KBM-7 (cell line): ENCODE measurements at regions not wholly inside any gene's neighbourhood (a gene's known extent, or its start where the extent isn't known, plus 50 kb on each side); places are given as distances from the start of the nearest gene placed in this dataset.
"Not testable (repeated sequence)": the region's sequence is repeated elsewhere in the genome, so short reads cannot be mapped to it uniquely, and the experiment has no call there.

ENCODE experiments used
- DNase-seq: peaks from one replicate; pipeline ENCODE4 v3.0.0-alpha.2; 2015
- in situ Hi-C: fragments of 300-500 bp; cut with MboI; formaldehyde crosslinking; loops from 2 replicates; pipeline ENCODE4 v1.14.3; 2020; ENCODE audit warnings: low sequenced_read_pairs, low pct_unique_long_range_greater_than_20kb, mixed read lengths

DNA sequence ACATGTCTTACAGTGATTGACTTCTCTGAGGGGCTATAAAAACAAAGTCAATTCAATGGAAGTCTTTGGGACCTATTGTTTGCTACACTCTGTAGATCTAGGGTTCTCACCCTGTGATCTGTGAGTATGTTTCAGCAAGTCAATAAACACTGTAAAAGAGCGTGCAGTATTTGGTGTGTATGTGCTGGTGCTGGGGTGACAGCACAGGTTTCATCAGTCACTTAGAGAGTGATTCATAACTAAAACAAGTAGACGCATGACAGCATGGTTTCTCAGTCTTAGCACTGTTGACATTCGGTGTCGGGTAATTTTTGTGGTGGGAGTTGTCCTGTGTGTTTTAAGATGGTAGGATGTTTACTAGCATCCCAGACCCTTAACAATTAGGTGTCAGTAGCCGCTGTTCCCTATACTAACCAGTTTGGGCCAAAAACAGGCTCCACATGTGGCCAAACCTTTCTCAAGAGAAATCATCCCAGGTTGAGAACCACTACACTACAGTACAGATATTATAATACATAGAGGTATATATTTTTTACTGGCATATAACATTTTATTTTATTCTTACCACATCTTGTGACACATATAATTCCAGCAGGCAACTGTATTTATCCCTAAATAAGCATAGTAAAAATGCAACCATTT lies 411.8 kb downstream of the ARL4A start:
- in situ Hi-C loops: no loop called here
- DNase-seq: no peak

DNA sequence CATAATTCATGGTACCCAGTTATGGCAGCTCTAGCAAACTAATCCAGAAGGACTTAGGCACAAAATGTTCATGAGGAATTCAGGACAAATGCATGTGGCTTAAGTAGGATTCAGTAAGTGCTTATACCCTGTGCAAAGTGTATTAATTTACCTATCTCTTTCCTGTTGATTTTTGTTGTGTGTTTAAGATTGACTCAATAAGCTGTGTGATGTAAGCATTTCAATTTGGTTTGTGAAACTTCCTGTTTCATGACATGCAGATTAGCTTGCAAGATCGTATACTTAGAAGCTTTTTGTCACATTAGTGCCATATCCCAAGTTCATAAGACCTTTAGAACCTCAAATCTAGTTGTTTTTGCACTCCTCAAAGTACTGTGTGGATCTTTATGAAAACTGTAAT lies 416.7 kb downstream of the ARL4A start:
- peak; percentile 24 for DNase-seq
- in situ Hi-C loops: loop anchor here (25.0 kb wide), 1 partner anchor 417 kb away; the partner anchor contains the start of gene ARL4A

GRCh38 chr7:13105209-13105608 lies 417.8 kb downstream of the ARL4A start:
- in situ Hi-C loops: loop anchor here (25.0 kb wide), 1 partner anchor 418 kb away; the partner anchor contains the start of gene ARL4A
- no peak for DNase-seq

GRCh38 chr7:13106513-13106912 lies 419.1 kb downstream of the ARL4A start:
- no peak for DNase-seq
- in situ Hi-C loops: loop anchor here (25.0 kb wide), 1 partner anchor 419 kb away; the partner anchor contains the start of gene ARL4A

DNA sequence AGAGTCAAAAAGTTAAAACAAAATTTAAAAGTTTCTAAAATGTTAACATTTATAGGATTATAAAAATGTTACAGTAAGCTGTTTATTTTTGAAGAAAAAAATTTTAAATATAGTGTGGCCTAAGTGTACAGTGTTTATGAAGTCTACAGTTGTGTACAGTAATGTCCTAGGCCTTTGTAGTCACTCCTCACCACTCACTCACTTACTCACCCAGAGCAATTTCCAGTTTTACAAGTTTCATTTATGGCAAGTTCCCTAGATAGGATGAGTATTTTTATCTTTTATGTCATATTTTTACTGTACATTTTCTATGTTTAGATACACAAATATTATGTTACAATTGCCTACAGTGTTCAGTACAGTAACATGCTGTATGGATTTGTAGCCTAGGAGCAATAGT lies 419.9 kb downstream of the ARL4A start:
- DNase-seq: no peak
- in situ Hi-C loops: loop anchor here (25.0 kb wide), 1 partner anchor 420 kb away; the partner anchor contains the start of gene ARL4A

DNA sequence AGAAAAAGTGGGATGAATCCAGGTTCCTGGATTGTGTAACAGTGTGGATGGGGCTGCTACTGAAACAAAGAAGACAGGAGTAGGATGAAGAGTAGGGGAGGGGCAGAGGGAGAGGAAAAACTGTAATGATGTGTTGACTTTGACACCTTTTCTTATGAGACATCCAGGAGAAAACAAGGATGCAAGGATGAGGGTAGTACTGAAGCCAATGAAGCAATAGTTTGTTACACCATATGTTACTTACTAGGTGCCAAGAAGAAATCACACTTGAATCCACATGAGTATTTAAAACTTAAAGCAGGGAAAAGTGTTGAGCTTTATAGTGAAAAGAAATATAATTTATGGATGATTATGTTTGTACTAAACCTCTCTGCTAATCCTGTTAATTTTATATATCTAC lies 420.6 kb downstream of the ARL4A start:
- DNase-seq: no peak
- in situ Hi-C loops: loop anchor here (25.0 kb wide), 1 partner anchor 421 kb away; the partner anchor contains the start of gene ARL4A

DNA sequence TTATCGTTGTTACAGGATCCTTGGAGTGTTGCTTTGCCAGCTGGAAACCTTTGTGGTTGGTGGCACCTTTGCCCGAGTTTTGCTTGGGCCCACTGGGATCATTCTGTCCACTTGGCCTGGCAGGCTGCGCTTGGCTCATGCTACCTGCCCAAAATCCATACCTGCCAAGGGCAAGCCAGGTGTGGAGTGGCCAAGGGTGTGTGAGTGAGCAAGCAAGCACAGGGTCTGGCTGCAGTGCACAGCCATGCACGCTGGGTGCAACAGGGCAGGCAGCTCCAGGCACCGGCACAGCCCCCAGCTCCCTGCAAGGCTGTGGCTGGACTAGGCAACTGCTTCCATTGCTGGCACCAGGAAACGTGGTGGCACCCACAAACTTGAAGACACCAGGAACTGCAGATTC lies 421.8 kb downstream of the ARL4A start:
- in situ Hi-C loops: loop anchor here (25.0 kb wide), 1 partner anchor 422 kb away; the partner anchor contains the start of gene ARL4A
- no peak for DNase-seq

- DNase-seq: no peak
- in situ Hi-C loops: loop anchor here (25.0 kb wide), 1 partner anchor 423 kb away; the partner anchor contains the start of gene ARL4A
Measured at GRCh38 chr7:13110107-13110506, 422.7 kb downstream of the ARL4A start.

GRCh38 chr7:13111230-13111629 lies 423.8 kb downstream of the ARL4A start:
- in situ Hi-C loops: loop anchor here (25.0 kb wide), 1 partner anchor 424 kb away; the partner anchor contains the start of gene ARL4A
- no peak for DNase-seq

DNA sequence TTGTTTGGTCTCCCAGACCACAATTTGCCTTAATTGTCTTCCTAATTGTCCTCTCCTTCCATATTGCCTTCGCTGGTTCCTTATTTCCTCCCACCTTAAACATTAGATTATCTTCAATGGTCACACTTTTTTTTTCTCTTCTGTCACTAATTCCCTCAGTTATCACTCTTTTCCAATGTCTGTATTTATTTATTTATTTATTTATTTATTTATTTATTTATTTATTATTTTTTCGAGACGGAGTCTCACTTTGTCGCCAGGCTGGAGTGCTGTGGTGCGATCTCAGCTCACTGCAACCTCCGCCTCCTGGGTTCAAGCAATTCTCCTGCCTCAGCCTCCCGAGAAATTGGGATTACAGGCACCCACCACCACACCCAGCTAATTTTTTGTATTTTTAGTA lies 426.8 kb downstream of the ARL4A start:
- DNase-seq: not testable (repeated sequence)
- in situ Hi-C loops: loop anchor here (25.0 kb wide), 1 partner anchor 427 kb away; the partner anchor contains the start of gene ARL4A

- in situ Hi-C loops: loop anchor here (25.0 kb wide), 1 partner anchor 428 kb away; the partner anchor contains the start of gene ARL4A
- no peak for DNase-seq
Measured at GRCh38 chr7:13115157-13115772, 427.8 kb downstream of the ARL4A start.

GRCh38 chr7:13115855-13116254 lies 428.4 kb downstream of the ARL4A start:
- no peak for DNase-seq
- in situ Hi-C loops: loop anchor here (25.0 kb wide), 1 partner anchor 429 kb away; the partner anchor contains the start of gene ARL4A

- in situ Hi-C loops: loop anchor here (25.0 kb wide), 1 partner anchor 430 kb away; the partner anchor contains the start of gene ARL4A
- peak; percentile 19 for DNase-seq
Measured at GRCh38 chr7:13117103-13117502, 429.7 kb downstream of the ARL4A start.

DNA sequence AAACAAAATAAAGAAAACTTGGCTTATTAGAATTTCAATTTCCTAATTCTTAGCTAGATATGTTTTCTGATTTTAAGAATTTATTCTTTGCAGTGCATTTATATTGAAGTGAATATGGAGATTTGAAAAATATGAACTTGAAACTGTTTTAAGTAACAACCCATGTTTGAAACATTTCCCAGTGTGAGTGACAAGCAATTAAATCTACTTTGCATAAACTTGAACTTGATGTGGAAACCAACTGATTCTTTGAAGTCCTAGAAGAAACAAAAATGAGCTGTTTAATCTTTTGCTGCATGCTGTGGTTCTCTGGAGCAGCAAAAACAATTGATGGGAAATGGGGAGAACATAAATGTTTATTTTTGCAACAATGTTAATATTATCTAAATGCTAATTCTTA lies 430.2 kb downstream of the ARL4A start:
- in situ Hi-C loops: loop anchor here (25.0 kb wide), 1 partner anchor 430 kb away; the partner anchor contains the start of gene ARL4A
- DNase-seq: no peak

DNA sequence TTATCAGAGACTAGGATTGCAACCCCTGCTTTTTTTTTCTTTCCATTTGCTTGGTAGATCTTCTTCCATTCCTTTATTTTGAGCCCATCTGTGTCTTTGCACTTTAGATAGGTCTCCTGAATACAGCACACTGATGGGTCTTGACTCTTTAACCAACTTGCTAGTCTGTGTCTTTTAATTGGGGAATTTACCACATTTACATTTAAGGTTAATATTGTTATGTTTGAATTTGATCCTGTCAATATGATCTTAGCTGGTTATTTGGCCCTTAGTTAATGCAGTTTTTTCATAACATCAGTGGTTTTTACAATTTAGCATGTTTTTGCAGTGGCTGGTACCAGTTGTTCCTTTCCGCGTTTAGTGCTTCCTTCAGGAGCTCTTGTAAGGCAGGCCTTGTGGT lies 437.2 kb downstream of the ARL4A start:
- DNase-seq: not testable (repeated sequence)
- in situ Hi-C loops: loop anchor here (25.0 kb wide), 1 partner anchor 437 kb away; the partner anchor contains the start of gene ARL4A

- in situ Hi-C loops: no loop called here
- DNase-seq: no peak
Measured at GRCh38 chr7:13126347-13126746, 438.9 kb downstream of the ARL4A start.

DNA sequence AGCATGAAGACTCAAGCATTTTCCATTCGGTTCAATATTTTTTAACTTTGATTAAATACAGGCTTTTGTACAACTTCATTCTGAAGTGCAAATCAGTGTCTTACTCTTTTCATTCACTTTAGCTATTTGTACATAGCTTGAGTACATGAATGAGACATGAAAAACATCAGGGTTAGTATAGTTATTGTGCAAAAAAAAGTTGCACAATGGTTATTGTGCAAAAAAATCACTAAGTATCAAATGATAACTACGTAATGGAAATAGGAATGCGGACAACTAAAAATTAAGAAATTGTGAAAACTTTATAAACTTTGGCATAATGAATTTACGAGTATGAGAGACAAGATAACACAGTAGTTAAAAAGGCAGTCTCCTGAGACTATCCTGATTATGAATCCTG lies 442.9 kb downstream of the ARL4A start:
- no peak for DNase-seq
- in situ Hi-C loops: no loop called here

DNA sequence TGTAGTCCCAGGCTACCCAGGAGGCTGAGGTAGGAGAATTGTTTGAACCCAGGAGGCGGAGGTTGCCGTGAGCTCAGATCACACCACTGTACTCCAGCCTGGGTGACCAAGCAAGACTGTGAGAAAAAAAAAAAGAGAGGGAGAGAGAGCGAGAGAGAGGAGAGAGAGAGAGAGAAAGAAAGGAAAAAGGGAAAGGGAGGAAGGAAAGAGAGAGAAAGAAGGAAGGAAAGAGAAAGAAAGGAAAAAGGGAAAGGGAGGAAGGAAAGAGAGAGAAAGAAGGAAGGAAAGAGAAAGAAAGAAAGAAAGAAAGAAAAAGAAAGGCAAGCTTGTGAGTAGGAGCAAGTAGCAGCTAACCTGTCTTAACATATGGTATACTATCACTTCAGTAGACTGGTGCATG lies 443.5 kb downstream of the ARL4A start:
- DNase-seq, in situ Hi-C loops: not testable (repeated sequence)

DNA sequence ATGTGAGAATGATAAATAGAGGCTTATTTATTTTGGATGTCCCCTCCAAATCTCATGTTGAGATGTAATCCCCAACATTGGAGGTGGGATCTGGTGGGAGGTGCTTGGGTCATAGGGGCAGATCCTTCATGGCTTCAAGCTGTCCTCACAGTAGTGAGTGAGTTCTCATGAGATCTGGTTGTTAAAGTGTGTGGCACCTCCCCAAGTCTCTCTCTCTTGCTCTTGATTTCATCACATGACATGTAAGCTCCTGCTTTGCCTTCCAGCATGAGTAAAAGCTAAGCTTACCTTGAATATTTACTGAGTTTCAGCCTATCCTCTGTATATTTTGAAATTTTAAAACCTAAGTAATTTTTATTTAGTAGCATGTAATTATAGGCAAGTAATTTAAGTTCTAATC lies 444.9 kb downstream of the ARL4A start:
- no peak for DNase-seq
- in situ Hi-C loops: no loop called here

- DNase-seq, in situ Hi-C loops: not testable (repeated sequence)
Measured at GRCh38 chr7:13136345-13136744, 448.9 kb downstream of the ARL4A start.
